ENCODE measurements at regions not wholly inside any gene's neighbourhood (a gene's known extent, or its start where the extent isn't known, plus 50 kb on each side); places are given as distances from the start of the nearest gene placed in this dataset.

- POLR2A ChIA-PET: no interaction called here
- H3K4me3 Mint-ChIP-seq: no peak overlapping the region
- no peaks in the 10 kb centered on the region for H3K27me3 Mint-ChIP-seq
- Histone ChIP-seq H2AFZ (ENCODE audit: insufficient read depth, low read depth, low read length, poor library complexity, severe bottlenecking) (no peak overlapping the region), H3K4me2 (replicated peaks; ENCODE audit: low read depth, low read length, poor library complexity, severe bottlenecking) (no peak overlapping the region), H3K36me3 (replicated peaks in 1 of 2; ENCODE audit: control extremely low read depth in 1 of 2, control insufficient read depth in 1 of 2, extremely low read depth in 1 of 2, insufficient read depth in 2 of 2, low read length in 1 of 2) (no peaks in the 10 kb centered on the region), H3K9ac (ENCODE audit: low read length) (no peak overlapping the region), H3K79me2 (ENCODE audit: control insufficient read depth, insufficient read depth, low read length) (no peaks in the 10 kb centered on the region), H3K4me3 (ENCODE audit: control extremely low read depth in 1 of 5, extremely low read depth in 1 of 5, insufficient read depth in 1 of 5, low read depth in 2 of 5, low read length in 4 of 5) (no peak overlapping the region), H3K4me1 (ENCODE audit: control insufficient read depth in 2 of 2, insufficient read depth in 2 of 2, low read length in 2 of 2) (no peaks in the 10 kb centered on the region), H3K27me3 (replicated peaks in 1 of 4; ENCODE audit: control extremely low read depth in 1 of 4, control insufficient read depth in 3 of 4, insufficient read depth in 4 of 4, low read length in 3 of 4) (no peaks in the 10 kb centered on the region), H3K27ac (ENCODE audit: low read length in 2 of 2) (no peak overlapping the region), H4K20me1 (ENCODE audit: control insufficient read depth, insufficient read depth, low read length, poor library complexity, severe bottlenecking) (no peaks in the 10 kb centered on the region), H3K9me3 (ENCODE audit: control extremely low read depth in 1 of 3, control insufficient read depth in 2 of 3, insufficient read depth in 1 of 3, low read length in 2 of 3) (no peaks in the 10 kb centered on the region)
- ATAC-seq (ENCODE audit: low read depth): no peak
- CTCF ChIA-PET: interaction anchor here (0.7 to 1.7 kb wide), 6 partner anchors 913 to 1455 kb away, joined by 3 to 5 read pairs (median 4); no protein-coding TSS in a partner anchor
- TF ChIP-seq, protein P1, sequence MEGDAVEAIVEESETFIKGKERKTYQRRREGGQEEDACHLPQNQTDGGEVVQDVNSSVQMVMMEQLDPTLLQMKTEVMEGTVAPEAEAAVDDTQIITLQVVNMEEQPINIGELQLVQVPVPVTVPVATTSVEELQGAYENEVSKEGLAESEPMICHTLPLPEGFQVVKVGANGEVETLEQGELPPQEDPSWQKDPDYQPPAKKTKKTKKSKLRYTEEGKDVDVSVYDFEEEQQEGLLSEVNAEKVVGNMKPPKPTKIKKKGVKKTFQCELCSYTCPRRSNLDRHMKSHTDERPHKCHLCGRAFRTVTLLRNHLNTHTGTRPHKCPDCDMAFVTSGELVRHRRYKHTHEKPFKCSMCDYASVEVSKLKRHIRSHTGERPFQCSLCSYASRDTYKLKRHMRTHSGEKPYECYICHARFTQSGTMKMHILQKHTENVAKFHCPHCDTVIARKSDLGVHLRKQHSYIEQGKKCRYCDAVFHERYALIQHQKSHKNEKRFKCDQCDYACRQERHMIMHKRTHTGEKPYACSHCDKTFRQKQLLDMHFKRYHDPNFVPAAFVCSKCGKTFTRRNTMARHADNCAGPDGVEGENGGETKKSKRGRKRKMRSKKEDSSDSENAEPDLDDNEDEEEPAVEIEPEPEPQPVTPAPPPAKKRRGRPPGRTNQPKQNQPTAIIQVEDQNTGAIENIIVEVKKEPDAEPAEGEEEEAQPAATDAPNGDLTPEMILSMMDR (IDR thresholded peaks at IDR 0.05): no peak
- TF ChIP-seq EZH2 (IDR thresholded peaks at IDR 0.05; ENCODE audit: borderline replicate concordance, insufficient read depth, low read depth, low read length, poor library complexity, severe bottlenecking): no peak
- peaks cover 7% of the 10 kb centered on the region for H3K4me1 Mint-ChIP-seq
- no peaks in the 10 kb centered on the region for H3K9me3 Mint-ChIP-seq (ENCODE audit: insufficient read depth)
- WGBS (ENCODE audit: insufficient coverage): 77% methylated on average over 6 of the region's 8 CpGs
- intact Hi-C loops (cut with micrococcal nuclease): loop anchor here (10.0 kb wide), 1 partner anchor 778 kb away; no protein-coding TSS in a partner anchor
- no peak for DNase-seq
- no peak overlapping the region for H3K27ac Mint-ChIP-seq
Observed at GRCh38 chr10:4652111-4653010, 173.6 kb upstream of the AKR1E2 start.

DNA sequence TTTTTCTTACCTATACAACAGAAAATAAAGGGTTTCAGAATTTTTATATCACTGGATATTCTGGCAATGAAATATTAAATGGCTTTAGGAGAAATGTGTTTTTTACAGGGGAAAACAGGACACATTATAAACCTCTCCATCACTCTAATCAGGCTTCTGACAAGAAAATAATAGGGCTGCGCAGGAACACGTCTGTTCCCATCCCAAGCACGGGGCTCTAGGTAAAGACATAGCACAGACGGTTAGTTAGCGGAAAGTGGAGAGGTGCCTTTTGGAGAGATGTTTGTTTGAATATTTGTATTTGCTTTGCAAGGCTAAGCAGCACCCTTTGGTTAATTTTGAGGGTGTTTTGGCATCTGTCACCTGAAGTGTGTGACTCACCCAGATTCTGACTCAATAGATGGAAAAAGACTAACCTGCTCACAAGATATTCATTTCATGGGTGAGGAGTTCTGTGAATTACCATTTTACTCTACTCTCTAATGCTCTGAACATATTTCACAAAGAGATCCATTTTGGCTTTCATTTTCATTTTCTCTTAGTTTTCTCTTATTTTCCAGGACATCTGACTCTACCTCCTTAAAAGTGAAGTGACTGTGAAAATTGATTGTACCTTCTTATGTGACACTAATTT, 174.5 kb upstream of the AKR1E2 start:
- no peak overlapping the region for H2AFZ ChIP-seq (ENCODE audit: insufficient read depth, low read depth, low read length, poor library complexity, severe bottlenecking)
- TF ChIP-seq EZH2 (IDR thresholded peaks at IDR 0.05; ENCODE audit: borderline replicate concordance, insufficient read depth, low read depth, low read length, poor library complexity, severe bottlenecking): no peak
- TF ChIP-seq, protein P1 (IDR thresholded peaks at IDR 0.05): no peak
- H3K9me3 ChIP-seq (ENCODE audit: control extremely low read depth in 1 of 3, control insufficient read depth in 2 of 3, insufficient read depth in 1 of 3, low read length in 2 of 3): no peaks in the 10 kb centered on the region
- no peak overlapping the region for H3K4me3 Mint-ChIP-seq
- no peaks in the 10 kb centered on the region for H3K27me3 Mint-ChIP-seq
- DNase-seq (no peak), ATAC-seq (ENCODE audit: low read depth) (no peak)
- H3K27ac Mint-ChIP-seq: no peak overlapping the region
- no peaks in the 10 kb centered on the region for H3K36me3 ChIP-seq (replicated peaks in 1 of 2; ENCODE audit: control extremely low read depth in 1 of 2, control insufficient read depth in 1 of 2, extremely low read depth in 1 of 2, insufficient read depth in 2 of 2, low read length in 1 of 2)
- no peaks in the 10 kb centered on the region for H3K79me2 ChIP-seq (ENCODE audit: control insufficient read depth, insufficient read depth, low read length)
- peaks cover 7% of the 10 kb centered on the region for H3K4me1 Mint-ChIP-seq
- H3K27ac ChIP-seq (ENCODE audit: low read length in 2 of 2): no peak overlapping the region
- 100% methylated on average over 2 of the region's 5 CpGs for WGBS (ENCODE audit: insufficient coverage)
- no peaks in the 10 kb centered on the region for H3K9me3 Mint-ChIP-seq (ENCODE audit: insufficient read depth)
- no peak overlapping the region for H3K4me2 ChIP-seq (replicated peaks; ENCODE audit: low read depth, low read length, poor library complexity, severe bottlenecking)
- ChIA-PET POLR2A (no interaction called here), CTCF (no interaction called here)
- H4K20me1 ChIP-seq (ENCODE audit: control insufficient read depth, insufficient read depth, low read length, poor library complexity, severe bottlenecking): no peaks in the 10 kb centered on the region
- intact Hi-C loops (cut with micrococcal nuclease): loop anchor here (10.0 kb wide), 1 partner anchor 777 kb away; no protein-coding TSS in a partner anchor
- no peaks in the 10 kb centered on the region for H3K4me1 ChIP-seq (ENCODE audit: control insufficient read depth in 2 of 2, insufficient read depth in 2 of 2, low read length in 2 of 2)
- H3K4me3 ChIP-seq (ENCODE audit: control extremely low read depth in 1 of 5, extremely low read depth in 1 of 5, insufficient read depth in 1 of 5, low read depth in 2 of 5, low read length in 4 of 5): no peak overlapping the region
- no peaks in the 10 kb centered on the region for H3K27me3 ChIP-seq (replicated peaks in 1 of 4; ENCODE audit: control extremely low read depth in 1 of 4, control insufficient read depth in 3 of 4, insufficient read depth in 4 of 4, low read length in 3 of 4)
- no peak overlapping the region for H3K9ac ChIP-seq (ENCODE audit: low read length)

Measured in B cell (primary cell).